CD8-positive, alpha-beta memory T cell (primary cell): ENCODE measurements at regions not wholly inside any gene's neighbourhood (a gene's known extent, or its start where the extent isn't known, plus 50 kb on each side); places are given as distances from the start of the nearest gene placed in this dataset.

Experiments used
- CTCF ChIA-PET: fragments of 350-600 bp; sonication (Branson Sonifier 250); formaldehyde crosslinking; loops from one replicate; lab custom pipeline; 2021; ENCODE audit warnings: antibody characterized with exemption; lab: Charles Lee
- POLR2A ChIA-PET: fragments of 350-600 bp; sonication (Branson Sonifier 250); formaldehyde crosslinking; loops from one replicate; lab custom pipeline; 2021; ENCODE audit warnings: antibody characterized with exemption; lab: Charles Lee
- DNase-seq, 5 donors: peaks; one replicate each; pipeline versions ENCODE4 v3.0.0 to v3.0.0-alpha.2; 2020 to 2022; ENCODE audit warnings: mixed read lengths in 1 of 5
- H3K27ac ChIP-seq: one replicate; pipeline ENCODE4 v1.7.0; 2013; ENCODE audit warnings: low read depth, mild to moderate bottlenecking, low read length, moderate library complexity
- H3K27me3 ChIP-seq: 2 replicates; pipeline ENCODE4 v1.7.0; 2013; ENCODE audit warnings: low read length, mild to moderate bottlenecking; ENCODE audit not compliant: insufficient read depth, poor library complexity, severe bottlenecking
- H3K36me3 ChIP-seq: 2 replicates; pipeline ENCODE4 v1.7.0; 2013; ENCODE audit warnings: mild to moderate bottlenecking, low read length, moderate library complexity; ENCODE audit not compliant: insufficient read depth
- H3K4me1 ChIP-seq: 2 replicates; pipeline ENCODE4 v1.7.0; 2013; ENCODE audit warnings: mild to moderate bottlenecking, low read length, moderate library complexity; ENCODE audit not compliant: insufficient read depth
- H3K4me3 ChIP-seq: 2 replicates; pipeline ENCODE4 v1.7.0; 2013; ENCODE audit warnings: mild to moderate bottlenecking, low read length
- H3K9me3 ChIP-seq: 2 replicates; pipeline ENCODE4 v1.7.0; 2013; ENCODE audit warnings: mild to moderate bottlenecking, low read length
- H3K27ac Mint-ChIP-seq, 8 donors: one replicate each; pipeline ENCODE4 v1.8.0; 2020 to 2021; ENCODE audit warnings: mixed read lengths in 8 of 8, mild to moderate bottlenecking in 6 of 8, inconsistent platforms in 3 of 8, moderate library complexity in 3 of 8
- H3K27me3 Mint-ChIP-seq, 2 donors: one replicate each; pipeline ENCODE4 v1.8.0; 2020 to 2021; ENCODE audit warnings: mixed read lengths in 2 of 2, mild to moderate bottlenecking in 1 of 2, moderate library complexity in 1 of 2
- H3K36me3 Mint-ChIP-seq, 3 donors: one replicate each; pipeline ENCODE4 v1.8.0; 2020 to 2021; ENCODE audit warnings: mixed read lengths in 3 of 3, inconsistent platforms in 1 of 3, mild to moderate bottlenecking in 1 of 3
- H3K4me1 Mint-ChIP-seq, 3 donors: one replicate each; pipeline ENCODE4 v1.8.0; 2020 to 2021; ENCODE audit warnings: mixed read lengths in 3 of 3, inconsistent platforms in 1 of 3, mild to moderate bottlenecking in 1 of 3
- H3K4me3 Mint-ChIP-seq, 7 donors: one replicate each; pipeline ENCODE4 v1.8.0; 2020 to 2021; ENCODE audit warnings: mixed read lengths in 7 of 7, mild to moderate bottlenecking in 6 of 7, moderate library complexity in 4 of 7, inconsistent platforms in 2 of 7
- H3K9me3 Mint-ChIP-seq, 5 donors: one replicate each; pipeline ENCODE4 v1.8.0; 2020 to 2022; ENCODE audit warnings: mixed read lengths in 5 of 5, mild to moderate bottlenecking in 3 of 5, moderate library complexity in 2 of 5, inconsistent platforms in 1 of 5

GRCh38 chr15:70212286-70212962 is 114.7 kb upstream of the TLE3 start:
- Histone ChIP-seq H3K9me3 (no peaks in the 10 kb centered on the region), H3K27ac (no peak overlapping the region), H3K27me3 (no peaks in the 10 kb centered on the region), H3K4me1 (no peaks in the 10 kb centered on the region), H3K4me3 (no peak overlapping the region), H3K36me3 (no peaks in the 10 kb centered on the region)
- Mint-ChIP-seq H3K27me3 (peaks cover 0 to 2% of the 10 kb centered on the region in 2 donors), H3K4me3 (no peak overlapping the region), H3K9me3 (no peaks in the 10 kb centered on the region), H3K36me3 (no peaks in the 10 kb centered on the region), H3K27ac (no peak overlapping the region), H3K4me1 (no peaks in the 10 kb centered on the region)
- ChIA-PET CTCF (no interaction called here), POLR2A (no interaction called here)
- no peak for DNase-seq

GRCh38 chr15:70210528-70210927 is 112.8 kb upstream of the TLE3 start:
- no peak for DNase-seq
- H3K27ac Mint-ChIP-seq = no peak overlapping the region
- H3K4me1 Mint-ChIP-seq = no peaks in the 10 kb centered on the region
- CTCF ChIA-PET = no interaction called here
- POLR2A ChIA-PET = no interaction called here
- peaks cover 0 to 4% of the 10 kb centered on the region in 2 donors for H3K27me3 Mint-ChIP-seq
- H3K4me3 Mint-ChIP-seq = no peak overlapping the region
- H3K9me3 Mint-ChIP-seq = no peaks in the 10 kb centered on the region
- Histone ChIP-seq H3K27ac (no peak overlapping the region), H3K27me3 (no peaks in the 10 kb centered on the region), H3K4me3 (no peak overlapping the region), H3K4me1 (no peaks in the 10 kb centered on the region), H3K9me3 (no peaks in the 10 kb centered on the region), H3K36me3 (no peaks in the 10 kb centered on the region)
- H3K36me3 Mint-ChIP-seq = no peaks in the 10 kb centered on the region

- ChIA-PET POLR2A (no interaction called here), CTCF (no interaction called here)
- H3K36me3 Mint-ChIP-seq = no peaks in the 10 kb centered on the region
- no peak for DNase-seq
- no peak overlapping the region for H3K4me3 Mint-ChIP-seq
- peaks cover 0 to 4% of the 10 kb centered on the region in 2 donors for H3K27me3 Mint-ChIP-seq
- no peaks in the 10 kb centered on the region for H3K4me1 Mint-ChIP-seq
- Histone ChIP-seq H3K27me3 (no peaks in the 10 kb centered on the region), H3K4me1 (no peaks in the 10 kb centered on the region), H3K9me3 (no peaks in the 10 kb centered on the region), H3K27ac (no peak overlapping the region), H3K36me3 (no peaks in the 10 kb centered on the region), H3K4me3 (no peak overlapping the region)
- H3K9me3 Mint-ChIP-seq = no peaks in the 10 kb centered on the region
- H3K27ac Mint-ChIP-seq = no peak overlapping the region
These were observed 112.4 kb upstream of the TLE3 start for GRCh38 chr15:70210076-70210475.

- no peaks in the 10 kb centered on the region for H3K9me3 Mint-ChIP-seq
- Histone ChIP-seq H3K36me3 (no peaks in the 10 kb centered on the region), H3K4me1 (no peaks in the 10 kb centered on the region), H3K27me3 (no peaks in the 10 kb centered on the region), H3K27ac (no peak overlapping the region), H3K9me3 (no peaks in the 10 kb centered on the region), H3K4me3 (no peak overlapping the region)
- no peaks in the 10 kb centered on the region for H3K4me1 Mint-ChIP-seq
- H3K4me3 Mint-ChIP-seq = no peak overlapping the region
- DNase-seq = no peak
- ChIA-PET CTCF (no interaction called here), POLR2A (no interaction called here)
- H3K27ac Mint-ChIP-seq = no peak overlapping the region
- H3K36me3 Mint-ChIP-seq = no peaks in the 10 kb centered on the region
- peaks cover 0 to 4% of the 10 kb centered on the region in 2 donors for H3K27me3 Mint-ChIP-seq
These were observed 111.8 kb upstream of the TLE3 start for GRCh38 chr15:70209499-70209898.

GRCh38 chr15:70208332-70208731 is 110.6 kb upstream of the TLE3 start:
- Histone ChIP-seq H3K4me1 (no peaks in the 10 kb centered on the region), H3K4me3 (no peak overlapping the region), H3K9me3 (no peaks in the 10 kb centered on the region), H3K27me3 (no peaks in the 10 kb centered on the region), H3K36me3 (no peaks in the 10 kb centered on the region), H3K27ac (no peak overlapping the region)
- H3K9me3 Mint-ChIP-seq = no peaks in the 10 kb centered on the region
- no peak overlapping the region for H3K4me3 Mint-ChIP-seq
- H3K27me3 Mint-ChIP-seq = peaks cover 0 to 8% of the 10 kb centered on the region in 2 donors
- ChIA-PET POLR2A (no interaction called here), CTCF (no interaction called here)
- H3K36me3 Mint-ChIP-seq = no peaks in the 10 kb centered on the region
- no peak for DNase-seq
- H3K4me1 Mint-ChIP-seq = no peaks in the 10 kb centered on the region
- no peak overlapping the region for H3K27ac Mint-ChIP-seq

GRCh38 chr15:70206668-70207067 is 109.0 kb upstream of the TLE3 start:
- Mint-ChIP-seq H3K36me3 (no peaks in the 10 kb centered on the region), H3K27me3 (peaks cover 0 to 8% of the 10 kb centered on the region in 2 donors), H3K27ac (no peak overlapping the region), H3K4me3 (no peak overlapping the region), H3K9me3 (no peaks in the 10 kb centered on the region), H3K4me1 (no peaks in the 10 kb centered on the region)
- POLR2A ChIA-PET = no interaction called here
- Histone ChIP-seq H3K27me3 (no peaks in the 10 kb centered on the region), H3K4me1 (no peaks in the 10 kb centered on the region), H3K36me3 (no peaks in the 10 kb centered on the region), H3K27ac (no peak overlapping the region), H3K9me3 (no peaks in the 10 kb centered on the region), H3K4me3 (no peak overlapping the region)
- no peak for DNase-seq
- CTCF ChIA-PET = no interaction called here

- Histone ChIP-seq H3K36me3 (no peaks in the 10 kb centered on the region), H3K9me3 (no peaks in the 10 kb centered on the region), H3K27ac (no peak overlapping the region), H3K27me3 (no peaks in the 10 kb centered on the region), H3K4me3 (no peak overlapping the region), H3K4me1 (no peaks in the 10 kb centered on the region)
- no peak overlapping the region for H3K27ac Mint-ChIP-seq
- ChIA-PET POLR2A (interaction anchor here (0.6 kb wide), 1 partner anchor 76 kb away, joined by 5 read pairs; no protein-coding TSS in a partner anchor), CTCF (no interaction called here)
- DNase-seq = no peak
- no peaks in the 10 kb centered on the region for H3K9me3 Mint-ChIP-seq
- H3K27me3 Mint-ChIP-seq = peaks cover 0 to 8% of the 10 kb centered on the region in 2 donors
- H3K36me3 Mint-ChIP-seq = no peaks in the 10 kb centered on the region
- no peaks in the 10 kb centered on the region for H3K4me1 Mint-ChIP-seq
- no peak overlapping the region for H3K4me3 Mint-ChIP-seq
These were observed 106.9 kb upstream of the TLE3 start for GRCh38 chr15:70204652-70205051.

- no peak for DNase-seq
- ChIA-PET POLR2A (no interaction called here), CTCF (no interaction called here)
- H3K4me1 ChIP-seq = no peaks in the 10 kb centered on the region
- no peak overlapping the region for H3K27ac ChIP-seq
- no peaks in the 10 kb centered on the region for H3K9me3 Mint-ChIP-seq
- peaks cover 0 to 7% of the 10 kb centered on the region in 2 donors for H3K27me3 Mint-ChIP-seq
- H3K4me3 Mint-ChIP-seq = no peak overlapping the region
- H3K4me3 ChIP-seq = no peak overlapping the region
- H3K9me3 ChIP-seq = no peaks in the 10 kb centered on the region
- no peaks in the 10 kb centered on the region for H3K27me3 ChIP-seq
- H3K27ac Mint-ChIP-seq = no peak overlapping the region
- no peaks in the 10 kb centered on the region for H3K36me3 Mint-ChIP-seq
- H3K36me3 ChIP-seq = no peaks in the 10 kb centered on the region
- H3K4me1 Mint-ChIP-seq = no peaks in the 10 kb centered on the region
These were observed 106.4 kb upstream of the TLE3 start for GRCh38 chr15:70203981-70204560.
